Fibroblast of skin of left biceps (primary cell): ENCODE measurements at regions not wholly inside any gene's neighbourhood (a gene's known extent, or its start where the extent isn't known, plus 50 kb on each side); places are given as distances from the start of the nearest gene placed in this dataset.
"Not testable (repeated sequence)": the region's sequence is repeated elsewhere in the genome, so short reads cannot be mapped to it uniquely, and the experiment has no call there.

Experiments used
- DNase-seq, 2 experiments: peaks; one replicate each; pipeline ENCODE4 v3.0.0-alpha.2; 2013; ENCODE audit warnings: low read depth in 2 of 2

GRCh38 chr10:9102026-9102425 is 1047.5 kb downstream of the GATA3 start:
- no peak for DNase-seq

GRCh38 chr10:9103301-9103700 is 1048.8 kb downstream of the GATA3 start:
- no peak for DNase-seq

- no peak for DNase-seq
These were observed 1057.5 kb downstream of the GATA3 start for GRCh38 chr10:9111976-9112375.

- no peak for DNase-seq
These were observed 1072.2 kb downstream of the GATA3 start for GRCh38 chr10:9126728-9127127.

GRCh38 chr10:9137368-9137767 is 1082.9 kb downstream of the GATA3 start:
- no peak for DNase-seq

GRCh38 chr10:9138829-9139228 is 1084.3 kb downstream of the GATA3 start:
- DNase-seq: not testable (repeated sequence)

GRCh38 chr10:9140373-9140772 is 1085.9 kb downstream of the GATA3 start:
- no peak for DNase-seq

- DNase-seq: no peak
These were observed 1093.0 kb downstream of the GATA3 start for GRCh38 chr10:9147475-9147874.

- DNase-seq: no peak
These were observed 1094.6 kb downstream of the GATA3 start for GRCh38 chr10:9149134-9149533.

- DNase-seq: not testable (repeated sequence)
These were observed 1098.6 kb downstream of the GATA3 start for GRCh38 chr10:9153057-9153456.

GRCh38 chr10:9157656-9158055 is 1103.2 kb downstream of the GATA3 start:
- DNase-seq: no peak

- no peak for DNase-seq
These were observed 1104.2 kb downstream of the GATA3 start for GRCh38 chr10:9158675-9159074.

- no peak for DNase-seq
These were observed 1105.8 kb downstream of the GATA3 start for GRCh38 chr10:9160275-9160674.

GRCh38 chr10:9163699-9164098 is 1109.2 kb downstream of the GATA3 start:
- no peak for DNase-seq

- DNase-seq: no peak
These were observed 1112.3 kb downstream of the GATA3 start for GRCh38 chr10:9166770-9167169.

- no peak for DNase-seq
These were observed 1117.8 kb downstream of the GATA3 start for GRCh38 chr10:9172276-9172675.

- no peak for DNase-seq
These were observed 1120.7 kb downstream of the GATA3 start for GRCh38 chr10:9175200-9175599.

- not testable (repeated sequence) for DNase-seq
These were observed 1128.9 kb downstream of the GATA3 start for GRCh38 chr10:9183197-9183880.

GRCh38 chr10:9188022-9188810 is 1133.7 kb downstream of the GATA3 start:
- no peak for DNase-seq

- DNase-seq: no peak
These were observed 1135.0 kb downstream of the GATA3 start for GRCh38 chr10:9189448-9189847.

GRCh38 chr10:9193120-9193519 is 1138.6 kb downstream of the GATA3 start:
- no peak for DNase-seq

- DNase-seq: no peak
These were observed 1140.9 kb downstream of the GATA3 start for GRCh38 chr10:9195385-9195784.

- DNase-seq: peak; percentile 20 to 22
These were observed 1144.1 kb downstream of the GATA3 start for GRCh38 chr10:9198611-9199010.
